Right lobe of liver (tissue), 6 donors: ENCODE measurements at regions not wholly inside any gene's neighbourhood (a gene's known extent, or its start where the extent isn't known, plus 50 kb on each side); places are given as distances from the start of the nearest gene placed in this dataset.
A peak's percentile ranks its signal among the peaks of the same experiment; 100 is the strongest.

Source experiments
- ATAC-seq, 4 donors: fragments of 200-7000 bp; cut with Tn5 transposase; one replicate each; pipeline ENCODE4 v1.9.1; 2020; ENCODE audit warnings: mild to moderate bottlenecking in 4 of 4, moderate library complexity in 4 of 4
- DNase-seq, 3 donors: peaks; one replicate each; pipeline ENCODE4 v3.0.0-alpha.2; 2020
- H3K27ac ChIP-seq, 3 donors: fragments of 200-600 bp; one replicate each; pipeline ENCODE4 v1.8.0; 2022
- H3K27me3 ChIP-seq, 2 donors: fragments of 200-600 bp; one replicate each; pipeline ENCODE4 v1.8.0; 2022
- H3K36me3 ChIP-seq, 4 donors: fragments of 200-600 bp; sonication (generic) in 1 of 4; one replicate each; pipeline versions ENCODE4 v1.5.1 to v1.8.0; 2017 to 2022; ENCODE audit warnings: control low read depth in 1 of 4
- H3K4me1 ChIP-seq, 4 donors: fragments of 200-600 bp; sonication (generic) in 1 of 4; one replicate each; pipeline versions ENCODE4 v1.5.1 to v1.8.0; 2017 to 2022; ENCODE audit warnings: control low read depth in 1 of 4
- H3K4me3 ChIP-seq, 3 donors: fragments of 200-600 bp; one replicate each; pipeline ENCODE4 v1.8.0; 2022
- H3K9me3 ChIP-seq, 4 donors: fragments of 200-600 bp; sonication (generic) in 1 of 4; one replicate each; pipeline versions ENCODE4 v1.5.1 to v1.8.0; 2017 to 2022; ENCODE audit warnings: control low read depth in 1 of 4
- POLR2A ChIP-seq: fragments of 450-650 bp; IDR thresholded peaks from one replicate; pipeline ENCODE4 v1.6.1; 2017; ENCODE audit warnings: antibody characterized with exemption, mild to moderate bottlenecking
- whole genome bisulfite sequencing: methylation state at CpG from one replicate; pipeline ENCODE4 v1.1.6; 2018; ENCODE audit warnings: low coverage, low lambda C conversion rate; ENCODE audit not compliant: insufficient coverage; ENCODE audit errors: missing lambda C conversion rate; 5-methylcytosine and 5-hydroxymethylcytosine counted together
- intact Hi-C, 2 donors: fragments of 100-400 bp; cut with DNase I; formaldehyde crosslinking; loops; one replicate each; pipeline versions ENCODE4 v1.11.2 to v1.14.1; 2022
- TF ChIP-seq, protein P1 (sequence below), 4 donors: fragments of 200-600 bp in 3 of 4; fragments of 450-650 bp in 1 of 4; IDR thresholded peaks; one replicate each; pipeline versions ENCODE4 v1.5.1 to v1.8.0; 2016 to 2022; ENCODE audit warnings: antibody characterized with exemption in 4 of 4, mild to moderate bottlenecking in 2 of 4
- donor health status: DM: no; HTN: yes; CAD: no.
- donor health status: DM: no; HTN: no; CAD: no.
- donor health status: DM: no; HTN: no; CAD: no.
- donor health status: DM: no; HTN: yes; CAD: no.
- donor health status: DM: no; HTN: yes; CAD: no.

DNA sequence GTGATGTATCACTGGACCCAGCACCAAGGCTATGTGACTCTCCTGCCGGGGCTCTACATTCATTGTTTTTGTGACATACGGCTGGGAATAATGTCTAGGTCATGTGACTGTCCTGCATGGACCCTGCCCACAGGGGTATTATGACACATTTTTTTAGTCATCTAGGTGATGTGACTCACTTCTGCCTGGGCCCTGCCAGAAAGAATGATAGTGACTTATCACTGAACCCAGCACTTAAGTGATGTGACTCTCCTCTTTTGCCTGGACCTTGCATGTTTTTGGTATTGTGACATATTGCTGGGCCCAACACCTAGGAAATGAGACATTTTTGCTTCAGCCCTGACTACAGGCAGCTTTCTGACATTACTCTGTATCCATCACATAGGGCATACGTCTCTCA, 51.1 kb upstream of the ZNF107 start:
- intact Hi-C loops, result loop anchor here (5.0 kb wide), 1 partner anchor 433 kb away; no protein-coding TSS in a partner anchor
- WGBS, result 80% methylated on average over 3 of the region's 3 CpGs
- no peaks in the 10 kb centered on the region for H3K27me3 ChIP-seq
- ATAC-seq (no peak), DNase-seq (no peak)
- H3K27ac ChIP-seq, result no peak overlapping the region
- H3K9me3 ChIP-seq, result peaks cover 0 to under 1% (median 0%) of the 10 kb centered on the region in 4 donors
- TF ChIP-seq, protein P1, sequence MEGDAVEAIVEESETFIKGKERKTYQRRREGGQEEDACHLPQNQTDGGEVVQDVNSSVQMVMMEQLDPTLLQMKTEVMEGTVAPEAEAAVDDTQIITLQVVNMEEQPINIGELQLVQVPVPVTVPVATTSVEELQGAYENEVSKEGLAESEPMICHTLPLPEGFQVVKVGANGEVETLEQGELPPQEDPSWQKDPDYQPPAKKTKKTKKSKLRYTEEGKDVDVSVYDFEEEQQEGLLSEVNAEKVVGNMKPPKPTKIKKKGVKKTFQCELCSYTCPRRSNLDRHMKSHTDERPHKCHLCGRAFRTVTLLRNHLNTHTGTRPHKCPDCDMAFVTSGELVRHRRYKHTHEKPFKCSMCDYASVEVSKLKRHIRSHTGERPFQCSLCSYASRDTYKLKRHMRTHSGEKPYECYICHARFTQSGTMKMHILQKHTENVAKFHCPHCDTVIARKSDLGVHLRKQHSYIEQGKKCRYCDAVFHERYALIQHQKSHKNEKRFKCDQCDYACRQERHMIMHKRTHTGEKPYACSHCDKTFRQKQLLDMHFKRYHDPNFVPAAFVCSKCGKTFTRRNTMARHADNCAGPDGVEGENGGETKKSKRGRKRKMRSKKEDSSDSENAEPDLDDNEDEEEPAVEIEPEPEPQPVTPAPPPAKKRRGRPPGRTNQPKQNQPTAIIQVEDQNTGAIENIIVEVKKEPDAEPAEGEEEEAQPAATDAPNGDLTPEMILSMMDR (IDR thresholded peaks at IDR 0.05), result no peak
- no peak for TF ChIP-seq POLR2A
- H3K4me1 ChIP-seq, result no peaks in the 10 kb centered on the region
- no peak overlapping the region for H3K4me3 ChIP-seq
- H3K36me3 ChIP-seq, result no peaks in the 10 kb centered on the region

DNA sequence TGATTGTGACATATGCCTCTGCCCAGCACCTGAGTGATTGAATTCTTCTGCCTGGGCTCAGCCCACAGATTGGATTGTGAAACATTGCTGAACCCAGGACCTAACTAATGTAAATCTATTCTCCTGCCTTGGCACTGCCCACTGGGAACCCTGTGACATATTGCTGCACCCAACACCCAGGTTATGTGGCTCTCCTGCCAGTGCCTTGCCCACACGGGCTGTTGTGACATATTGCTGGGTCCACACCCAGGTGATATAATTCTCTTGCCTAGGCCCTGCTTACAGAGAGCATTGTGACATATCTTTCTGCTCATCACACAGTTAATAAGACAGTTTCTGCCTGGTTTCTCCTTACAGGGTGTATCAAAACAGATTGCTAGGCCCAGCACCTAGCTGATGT, 50.8 kb upstream of the ZNF680 start:
- H3K27ac ChIP-seq, result no peak overlapping the region
- no peaks in the 10 kb centered on the region for H3K36me3 ChIP-seq
- ATAC-seq, result peak in 2 of 4 donors; percentile 45 to 68
- WGBS, result 20% methylated on average over 1 of the region's 1 CpG
- H3K4me3 ChIP-seq, result no peak overlapping the region
- H3K27me3 ChIP-seq, result no peaks in the 10 kb centered on the region
- intact Hi-C loops, result no loop called here
- no peaks in the 10 kb centered on the region for H3K4me1 ChIP-seq
- peak in 1 of 3 donors; percentile 19 for DNase-seq
- H3K9me3 ChIP-seq, result no peaks in the 10 kb centered on the region
- TF ChIP-seq POLR2A, result no peak
- TF ChIP-seq, protein P1 (IDR thresholded peaks at IDR 0.05), result no peak
